Activated T-cell treated with anti-CD3 and anti-CD28 coated beads, Interleukin-2, amount 50 U/mL, for 24 hours (primary cell): ENCODE measurements at regions not wholly inside any gene's neighbourhood (a gene's known extent, or its start where the extent isn't known, plus 50 kb on each side); places are given as distances from the start of the nearest gene placed in this dataset.
"Not testable (repeated sequence)": the region's sequence is repeated elsewhere in the genome, so short reads cannot be mapped to it uniquely, and the experiment has no call there.

ENCODE experiments used
- DNase-seq: peaks from one replicate; pipeline ENCODE4 v3.0.0-alpha.2; 2020
- H3K27ac Mint-ChIP-seq: 2 replicates; pipeline ENCODE4 v1.8.0; 2020; ENCODE audit warnings: mild to moderate bottlenecking, mixed read lengths
- H3K27me3 Mint-ChIP-seq: 2 replicates; pipeline ENCODE4 v1.8.0; 2020; ENCODE audit warnings: mixed read lengths
- H3K36me3 Mint-ChIP-seq: 2 replicates; pipeline ENCODE4 v1.8.0; 2020; ENCODE audit warnings: low read depth, mixed read lengths
- H3K4me1 Mint-ChIP-seq: 2 replicates; pipeline ENCODE4 v1.8.0; 2020; ENCODE audit warnings: low read depth, mixed read lengths
- H3K4me3 Mint-ChIP-seq: 2 replicates; pipeline ENCODE4 v1.8.0; 2020; ENCODE audit warnings: mild to moderate bottlenecking, moderate library complexity, mixed read lengths
- H3K9me3 Mint-ChIP-seq: 2 replicates; pipeline ENCODE4 v1.8.0; 2020; ENCODE audit warnings: mixed read lengths

DNA sequence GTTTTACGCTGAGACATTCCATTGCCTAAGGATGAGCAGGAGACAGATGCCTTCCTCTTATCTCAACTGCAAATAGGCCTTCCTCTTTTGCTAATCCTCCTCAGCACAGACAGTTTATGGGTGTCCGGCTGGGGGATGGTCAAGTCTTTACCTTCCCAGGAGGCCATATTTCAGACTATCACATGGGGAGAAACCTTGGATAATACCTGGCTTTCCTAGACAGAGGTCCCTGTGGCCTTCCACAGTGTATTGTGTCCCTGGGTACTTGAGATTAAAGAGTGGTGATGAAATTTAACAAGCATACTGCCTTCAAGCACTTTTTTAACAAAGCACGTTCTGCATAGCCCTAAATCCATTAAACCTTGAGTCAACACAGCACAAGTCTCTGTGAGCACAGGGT is 1816.7 kb upstream of the DEFB115 start:
- H3K9me3 Mint-ChIP-seq: not testable (repeated sequence)

GRCh38 chr20:29443206-29443781 is 1814.2 kb upstream of the DEFB115 start:
- not testable (repeated sequence) for H3K9me3 Mint-ChIP-seq, H3K4me3 Mint-ChIP-seq, DNase-seq, H3K4me1 Mint-ChIP-seq, H3K36me3 Mint-ChIP-seq, H3K27me3 Mint-ChIP-seq, H3K27ac Mint-ChIP-seq

More for the DNA sequence above, 1816.7 kb upstream of the DEFB115 start:
- H3K36me3 Mint-ChIP-seq, DNase-seq, H3K4me1 Mint-ChIP-seq, H3K4me3 Mint-ChIP-seq, H3K27me3 Mint-ChIP-seq, H3K27ac Mint-ChIP-seq: not testable (repeated sequence)

GRCh38 chr20:29443819-29444218 is 1813.6 kb upstream of the DEFB115 start:
- H3K4me3 Mint-ChIP-seq: no peak overlapping the region
- H3K27me3 Mint-ChIP-seq: peaks cover 4% of the 10 kb centered on the region
- H3K9me3 Mint-ChIP-seq: no peaks in the 10 kb centered on the region
- no peaks in the 10 kb centered on the region for H3K4me1 Mint-ChIP-seq
- no peak overlapping the region for H3K27ac Mint-ChIP-seq
- H3K36me3 Mint-ChIP-seq: no peaks in the 10 kb centered on the region
- DNase-seq: no peak

GRCh38 chr20:29445050-29445907 is 1812.2 kb upstream of the DEFB115 start:
- DNase-seq: peak; percentile 48
- H3K4me1 Mint-ChIP-seq, H3K27ac Mint-ChIP-seq, H3K36me3 Mint-ChIP-seq, H3K27me3 Mint-ChIP-seq, H3K9me3 Mint-ChIP-seq: not testable (repeated sequence)
- peak overlapping the region; percentile 61 for H3K4me3 Mint-ChIP-seq

GRCh38 chr20:29447517-29448484 is 1809.7 kb upstream of the DEFB115 start:
- DNase-seq, H3K27me3 Mint-ChIP-seq, H3K4me1 Mint-ChIP-seq, H3K27ac Mint-ChIP-seq, H3K9me3 Mint-ChIP-seq, H3K36me3 Mint-ChIP-seq: not testable (repeated sequence)
- H3K4me3 Mint-ChIP-seq: peak overlapping the region; percentile 36

DNA sequence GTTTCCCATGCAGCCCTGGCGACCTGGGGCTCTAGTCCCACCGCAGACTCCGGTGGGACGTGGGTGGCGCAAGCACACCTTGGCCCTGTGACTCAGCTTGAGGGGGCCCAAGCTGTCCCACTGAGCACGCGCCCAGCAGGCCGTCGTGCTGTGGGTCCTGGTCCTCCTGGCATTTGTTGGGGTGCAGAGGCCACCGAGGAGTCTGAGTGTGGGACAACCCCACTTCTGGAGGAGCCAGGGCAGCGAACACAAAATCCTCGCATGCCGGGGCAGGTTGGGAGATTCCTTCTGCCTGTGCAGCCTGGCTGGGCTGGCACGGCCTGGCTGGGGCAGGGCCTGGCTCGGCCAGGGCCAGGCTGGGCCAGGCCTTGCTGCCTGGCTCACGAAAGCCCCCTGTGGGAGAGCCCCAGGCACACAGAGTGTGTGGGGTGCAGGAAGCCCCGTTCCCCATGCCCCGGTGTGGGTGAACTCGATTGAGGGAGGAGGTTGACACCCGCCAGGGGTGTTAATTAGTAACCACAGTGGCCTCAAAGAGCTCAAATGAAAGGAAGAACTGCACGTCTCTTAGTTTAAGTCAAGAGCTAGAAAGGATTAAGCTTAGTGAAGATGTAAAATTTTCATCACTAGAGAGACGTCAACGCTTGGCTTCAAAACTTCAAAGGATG is 1808.5 kb upstream of the DEFB115 start:
- no peak overlapping the region for H3K4me3 Mint-ChIP-seq
- no peak for DNase-seq
- H3K27ac Mint-ChIP-seq: no peak overlapping the region
- H3K4me1 Mint-ChIP-seq: no peaks in the 10 kb centered on the region
- peaks cover 9% of the 10 kb centered on the region for H3K9me3 Mint-ChIP-seq
- peaks cover 4% of the 10 kb centered on the region for H3K27me3 Mint-ChIP-seq
- no peaks in the 10 kb centered on the region for H3K36me3 Mint-ChIP-seq

DNA sequence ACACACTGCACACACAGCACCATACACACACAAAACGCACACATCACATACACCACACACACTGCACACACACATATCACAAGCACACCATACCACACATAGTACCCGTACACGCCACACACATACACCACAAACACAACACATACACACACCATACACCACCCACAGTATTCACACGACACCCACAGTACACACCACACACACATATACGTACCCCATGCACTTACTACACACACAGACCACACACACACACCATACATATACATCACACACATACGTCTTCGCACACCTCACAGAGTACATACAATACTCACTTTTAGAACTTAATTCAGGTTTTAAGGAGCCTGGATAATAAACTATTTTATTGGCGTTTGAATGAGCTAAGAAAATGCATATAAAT is 1805.3 kb upstream of the DEFB115 start:
- no peak for DNase-seq
- Mint-ChIP-seq H3K27ac (no peak overlapping the region), H3K36me3 (no peaks in the 10 kb centered on the region), H3K4me1 (no peaks in the 10 kb centered on the region), H3K9me3 (peaks cover 12% of the 10 kb centered on the region), H3K27me3 (no peaks in the 10 kb centered on the region), H3K4me3 (no peak overlapping the region)

DNA sequence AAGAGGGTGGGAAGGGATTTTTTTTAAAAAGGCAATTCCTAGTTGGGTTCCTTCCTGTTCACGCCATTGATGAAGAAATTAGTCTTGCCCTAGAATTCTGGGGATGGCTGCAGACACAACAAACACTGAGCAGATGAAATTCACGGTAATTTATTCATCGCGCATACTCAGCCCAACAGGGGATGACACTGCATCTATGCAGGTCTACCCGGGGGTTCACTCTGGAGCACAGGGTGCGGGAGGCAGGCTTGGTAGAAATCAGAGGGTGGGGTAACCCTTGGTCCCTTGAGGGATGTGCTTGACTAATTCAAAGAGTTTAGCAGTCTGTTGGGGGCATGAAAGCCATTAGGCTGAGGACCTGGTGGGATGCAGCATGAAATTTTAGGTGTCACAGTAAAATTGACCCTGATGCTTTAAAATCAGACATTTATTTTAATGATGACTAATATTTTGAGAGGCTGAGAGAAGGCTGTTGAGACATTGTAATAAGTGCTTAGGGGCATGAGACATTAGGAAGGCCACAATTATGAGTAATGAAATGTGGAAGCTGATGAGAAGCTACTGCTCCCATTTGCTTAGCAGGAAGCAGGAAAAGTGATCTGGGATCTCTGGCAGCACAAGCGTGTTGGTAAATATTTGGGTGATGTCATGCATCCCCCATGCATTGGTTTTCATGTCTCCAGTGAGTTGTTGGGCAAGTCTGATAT is 1800.3 kb upstream of the DEFB115 start:
- not testable (repeated sequence) for H3K4me3 Mint-ChIP-seq, H3K4me1 Mint-ChIP-seq, H3K36me3 Mint-ChIP-seq, DNase-seq, H3K27me3 Mint-ChIP-seq, H3K27ac Mint-ChIP-seq
- H3K9me3 Mint-ChIP-seq: peaks cover 15% of the 10 kb centered on the region

GRCh38 chr20:29472606-29473005 is 1784.9 kb upstream of the DEFB115 start:
- H3K4me3 Mint-ChIP-seq: no peak overlapping the region

GRCh38 chr20:29492840-29493239 is 1764.6 kb upstream of the DEFB115 start:
- not testable (repeated sequence) for H3K27me3 Mint-ChIP-seq, H3K4me1 Mint-ChIP-seq

More at GRCh38 chr20:29472606-29473005, 1784.9 kb upstream of the DEFB115 start:
- DNase-seq: no peak
- no peaks in the 10 kb centered on the region for H3K36me3 Mint-ChIP-seq
- peaks cover 5% of the 10 kb centered on the region for H3K9me3 Mint-ChIP-seq
- no peaks in the 10 kb centered on the region for H3K27me3 Mint-ChIP-seq
- no peak overlapping the region for H3K27ac Mint-ChIP-seq
- H3K4me1 Mint-ChIP-seq: no peaks in the 10 kb centered on the region

GRCh38 chr20:29496767-29497166 is 1760.7 kb upstream of the DEFB115 start:
- not testable (repeated sequence) for H3K9me3 Mint-ChIP-seq, DNase-seq, H3K4me3 Mint-ChIP-seq, H3K4me1 Mint-ChIP-seq, H3K36me3 Mint-ChIP-seq, H3K27me3 Mint-ChIP-seq, H3K27ac Mint-ChIP-seq

More at GRCh38 chr20:29492840-29493239, 1764.6 kb upstream of the DEFB115 start:
- not testable (repeated sequence) for DNase-seq, H3K27ac Mint-ChIP-seq, H3K9me3 Mint-ChIP-seq, H3K4me3 Mint-ChIP-seq, H3K36me3 Mint-ChIP-seq

DNA sequence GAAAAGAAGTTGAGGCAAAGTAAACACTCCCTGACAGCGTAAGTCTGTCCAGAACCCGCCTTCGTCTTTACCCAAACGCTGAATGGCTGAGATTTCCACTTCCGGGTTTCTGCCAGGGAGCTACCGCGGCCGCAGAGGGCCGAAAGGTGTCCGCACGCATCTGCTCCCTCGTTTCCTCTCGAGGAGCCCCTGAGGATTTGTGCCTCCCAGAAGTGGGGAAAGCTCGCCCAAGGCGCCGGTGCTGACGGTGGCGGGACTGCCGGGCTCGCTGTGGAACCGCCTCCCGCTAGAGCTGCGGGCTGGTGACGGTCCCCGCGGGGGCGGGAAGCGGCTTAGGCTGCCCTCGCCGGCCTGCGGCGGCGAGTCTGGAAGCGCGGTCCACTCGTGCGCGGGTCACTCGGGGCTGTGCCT is 1760.2 kb upstream of the DEFB115 start:
- Mint-ChIP-seq H3K4me3 (no peak overlapping the region), H3K27me3 (no peaks in the 10 kb centered on the region), H3K4me1 (no peaks in the 10 kb centered on the region), H3K27ac (no peak overlapping the region), H3K9me3 (peaks cover 10% of the 10 kb centered on the region), H3K36me3 (no peaks in the 10 kb centered on the region)
- peak; percentile 42 for DNase-seq

- H3K4me3 Mint-ChIP-seq, H3K4me1 Mint-ChIP-seq, H3K36me3 Mint-ChIP-seq, H3K27me3 Mint-ChIP-seq, H3K27ac Mint-ChIP-seq: not testable (repeated sequence)
- DNase-seq: peak; percentile 39
- H3K9me3 Mint-ChIP-seq: peaks cover 12% of the 10 kb centered on the region
These were observed 1759.8 kb upstream of the DEFB115 start for GRCh38 chr20:29497684-29498083.

- not testable (repeated sequence) for H3K27me3 Mint-ChIP-seq, H3K27ac Mint-ChIP-seq, H3K4me1 Mint-ChIP-seq, H3K4me3 Mint-ChIP-seq, H3K9me3 Mint-ChIP-seq, H3K36me3 Mint-ChIP-seq, DNase-seq
These were observed 1756.7 kb upstream of the DEFB115 start for GRCh38 chr20:29500738-29501137.
